ENCODE measurements at regions not wholly inside any gene's neighbourhood (a gene's known extent, or its start where the extent isn't known, plus 50 kb on each side); places are given as distances from the start of the nearest gene placed in this dataset.

GRCh38 chr2:17313261-17313660 lies 205.0 kb downstream of the RAD51AP2 start:
- H3K4me3 ChIP-seq (ENCODE audit: low read depth, low read length): no peak overlapping the region
- no peak for DNase-seq (ENCODE audit: low read depth, low spot score)
- H3K27me3 ChIP-seq (ENCODE audit: control insufficient read depth, insufficient read depth, low read length): peaks cover 5% of the 10 kb centered on the region
- H3K9me3 ChIP-seq (ENCODE audit: control insufficient read depth, insufficient read depth, low read length): no peaks in the 10 kb centered on the region
- no peak overlapping the region for H3K27ac ChIP-seq (ENCODE audit: low read depth, low read length)
- CTCF ChIA-PET: no interaction called here
- POLR2A ChIA-PET: no interaction called here
- TF ChIP-seq, protein P1, sequence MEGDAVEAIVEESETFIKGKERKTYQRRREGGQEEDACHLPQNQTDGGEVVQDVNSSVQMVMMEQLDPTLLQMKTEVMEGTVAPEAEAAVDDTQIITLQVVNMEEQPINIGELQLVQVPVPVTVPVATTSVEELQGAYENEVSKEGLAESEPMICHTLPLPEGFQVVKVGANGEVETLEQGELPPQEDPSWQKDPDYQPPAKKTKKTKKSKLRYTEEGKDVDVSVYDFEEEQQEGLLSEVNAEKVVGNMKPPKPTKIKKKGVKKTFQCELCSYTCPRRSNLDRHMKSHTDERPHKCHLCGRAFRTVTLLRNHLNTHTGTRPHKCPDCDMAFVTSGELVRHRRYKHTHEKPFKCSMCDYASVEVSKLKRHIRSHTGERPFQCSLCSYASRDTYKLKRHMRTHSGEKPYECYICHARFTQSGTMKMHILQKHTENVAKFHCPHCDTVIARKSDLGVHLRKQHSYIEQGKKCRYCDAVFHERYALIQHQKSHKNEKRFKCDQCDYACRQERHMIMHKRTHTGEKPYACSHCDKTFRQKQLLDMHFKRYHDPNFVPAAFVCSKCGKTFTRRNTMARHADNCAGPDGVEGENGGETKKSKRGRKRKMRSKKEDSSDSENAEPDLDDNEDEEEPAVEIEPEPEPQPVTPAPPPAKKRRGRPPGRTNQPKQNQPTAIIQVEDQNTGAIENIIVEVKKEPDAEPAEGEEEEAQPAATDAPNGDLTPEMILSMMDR (IDR thresholded peaks at IDR 0.05; ENCODE audit: low read depth, low read length): no peak

DNA sequence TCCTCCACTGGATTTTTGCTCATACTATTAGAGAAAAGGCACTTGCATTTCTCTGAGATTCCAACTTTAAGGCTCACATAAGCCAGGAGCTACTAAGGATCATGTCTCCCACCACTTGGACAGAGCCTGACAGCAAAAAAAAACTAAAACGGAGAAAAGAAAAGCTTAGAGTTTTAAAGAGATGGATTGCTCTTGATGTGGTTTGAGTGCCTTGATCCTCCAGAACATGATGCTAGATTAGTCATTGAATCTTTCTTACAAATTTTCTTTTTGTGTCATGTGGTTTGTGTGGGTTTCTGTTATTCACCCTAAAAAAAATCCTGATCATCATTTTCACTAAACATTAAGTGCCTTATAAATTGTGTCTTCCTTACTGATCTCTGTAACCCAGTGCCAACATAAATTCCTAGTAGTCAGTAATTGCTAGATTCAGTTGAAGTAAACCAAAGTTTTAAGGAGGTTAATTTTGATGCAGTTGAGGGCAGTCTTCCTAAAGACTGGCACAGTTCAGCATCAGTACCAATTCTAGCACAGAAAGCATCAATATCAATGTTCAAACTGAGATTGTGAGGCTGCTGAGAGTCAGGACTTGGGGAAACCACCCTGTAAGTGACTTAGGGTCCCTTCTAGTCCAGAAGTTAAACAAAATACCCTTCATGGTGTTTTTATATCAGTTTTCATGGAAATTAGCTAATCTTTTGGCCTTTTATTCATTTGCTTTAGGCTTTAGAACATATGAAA lies 206.3 kb downstream of the RAD51AP2 start:
- no peak overlapping the region for H3K4me3 ChIP-seq (ENCODE audit: low read depth, low read length)
- no peak overlapping the region for H3K27ac ChIP-seq (ENCODE audit: low read depth, low read length)
- peaks cover 2% of the 10 kb centered on the region for H3K27me3 ChIP-seq (ENCODE audit: control insufficient read depth, insufficient read depth, low read length)
- CTCF ChIA-PET: interaction anchor here (0.9 to 4.6 kb wide), 2 partner anchors 9 to 539 kb away, joined by 3 to 42 read pairs; no protein-coding TSS in a partner anchor
- no peak for DNase-seq (ENCODE audit: low read depth, low spot score)
- TF ChIP-seq, protein P1 (IDR thresholded peaks at IDR 0.05; ENCODE audit: low read depth, low read length): no peak
- POLR2A ChIA-PET: no interaction called here
- H3K9me3 ChIP-seq (ENCODE audit: control insufficient read depth, insufficient read depth, low read length): no peaks in the 10 kb centered on the region

- TF ChIP-seq, protein P1 (IDR thresholded peaks at IDR 0.05; ENCODE audit: low read depth, low read length): no peak
- no peak overlapping the region for H3K4me3 ChIP-seq (ENCODE audit: low read depth, low read length)
- ChIA-PET CTCF (interaction anchor here (0.6 to 4.6 kb wide), 9 partner anchors 8 to 538 kb away, joined by 3 to 42 read pairs (median 9); no protein-coding TSS in a partner anchor), POLR2A (no interaction called here)
- no peak overlapping the region for H3K27ac ChIP-seq (ENCODE audit: low read depth, low read length)
- DNase-seq (ENCODE audit: low read depth, low spot score): no peak
- no peaks in the 10 kb centered on the region for H3K9me3 ChIP-seq (ENCODE audit: control insufficient read depth, insufficient read depth, low read length)
- H3K27me3 ChIP-seq (ENCODE audit: control insufficient read depth, insufficient read depth, low read length): peaks cover 2% of the 10 kb centered on the region
Observed at GRCh38 chr2:17311106-17311619, 207.1 kb downstream of the RAD51AP2 start.

GRCh38 chr2:17309741-17310339 lies 208.4 kb downstream of the RAD51AP2 start:
- H3K27ac ChIP-seq (ENCODE audit: low read depth, low read length): no peak overlapping the region
- DNase-seq (ENCODE audit: low read depth, low spot score): no peak
- peaks cover 2% of the 10 kb centered on the region for H3K27me3 ChIP-seq (ENCODE audit: control insufficient read depth, insufficient read depth, low read length)
- CTCF ChIA-PET: interaction anchor here (0.5 to 4.6 kb wide), 43 partner anchors 9 to 651 kb away, joined by 3 to 42 read pairs (median 4); no protein-coding TSS in a partner anchor
- POLR2A ChIA-PET: no interaction called here
- TF ChIP-seq, protein P1 (IDR thresholded peaks at IDR 0.05; ENCODE audit: low read depth, low read length): peak; percentile 81
- H3K9me3 ChIP-seq (ENCODE audit: control insufficient read depth, insufficient read depth, low read length): no peaks in the 10 kb centered on the region
- no peak overlapping the region for H3K4me3 ChIP-seq (ENCODE audit: low read depth, low read length)

DNA sequence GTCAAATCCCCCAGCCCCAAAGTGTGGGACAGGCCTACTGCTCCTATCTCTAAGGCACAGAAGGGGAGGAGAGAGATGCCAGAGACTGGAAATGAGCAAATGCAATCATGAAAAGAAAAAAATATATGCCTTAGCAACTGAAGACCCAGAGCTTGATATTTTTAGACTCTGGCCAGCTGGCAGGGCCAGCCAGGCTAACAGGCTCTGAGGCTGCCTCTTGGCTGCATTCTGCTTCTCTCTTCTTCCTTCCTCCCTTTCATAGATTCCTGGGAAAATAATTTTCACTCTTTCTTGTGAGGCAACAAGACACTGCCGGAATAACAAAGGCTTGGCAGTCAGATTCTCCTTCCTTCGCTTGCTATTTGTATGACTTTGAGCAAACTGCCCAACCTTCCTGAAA lies 209.1 kb downstream of the RAD51AP2 start:
- Histone ChIP-seq H3K9me3 (ENCODE audit: control insufficient read depth, insufficient read depth, low read length) (no peaks in the 10 kb centered on the region), H3K27ac (ENCODE audit: low read depth, low read length) (no peak overlapping the region), H3K4me3 (ENCODE audit: low read depth, low read length) (no peak overlapping the region), H3K27me3 (ENCODE audit: control insufficient read depth, insufficient read depth, low read length) (peaks cover 2% of the 10 kb centered on the region)
- ChIA-PET POLR2A (no interaction called here), CTCF (interaction anchor here (0.8 to 4.6 kb wide), 32 partner anchors 9 to 651 kb away, joined by 3 to 42 read pairs (median 4); no protein-coding TSS in a partner anchor)
- DNase-seq (ENCODE audit: low read depth, low spot score): no peak
- TF ChIP-seq, protein P1 (IDR thresholded peaks at IDR 0.05; ENCODE audit: low read depth, low read length): no peak

All from AG04450 (cell line).